SIG-M5 treated with dmso at 0.1 percent for 504 hours (cell line): ENCODE measurements at regions not wholly inside any gene's neighbourhood (a gene's known extent, or its start where the extent isn't known, plus 50 kb on each side); places are given as distances from the start of the nearest gene placed in this dataset.
"Not testable (repeated sequence)": the region's sequence is repeated elsewhere in the genome, so short reads cannot be mapped to it uniquely, and the experiment has no call there.

Experiments used
- DNase-seq: peaks from one replicate; lab custom pipeline; 2025; ENCODE audit not compliant: unreplicated experiment; lab: John Stamatoyannopoulos, UW

DNA sequence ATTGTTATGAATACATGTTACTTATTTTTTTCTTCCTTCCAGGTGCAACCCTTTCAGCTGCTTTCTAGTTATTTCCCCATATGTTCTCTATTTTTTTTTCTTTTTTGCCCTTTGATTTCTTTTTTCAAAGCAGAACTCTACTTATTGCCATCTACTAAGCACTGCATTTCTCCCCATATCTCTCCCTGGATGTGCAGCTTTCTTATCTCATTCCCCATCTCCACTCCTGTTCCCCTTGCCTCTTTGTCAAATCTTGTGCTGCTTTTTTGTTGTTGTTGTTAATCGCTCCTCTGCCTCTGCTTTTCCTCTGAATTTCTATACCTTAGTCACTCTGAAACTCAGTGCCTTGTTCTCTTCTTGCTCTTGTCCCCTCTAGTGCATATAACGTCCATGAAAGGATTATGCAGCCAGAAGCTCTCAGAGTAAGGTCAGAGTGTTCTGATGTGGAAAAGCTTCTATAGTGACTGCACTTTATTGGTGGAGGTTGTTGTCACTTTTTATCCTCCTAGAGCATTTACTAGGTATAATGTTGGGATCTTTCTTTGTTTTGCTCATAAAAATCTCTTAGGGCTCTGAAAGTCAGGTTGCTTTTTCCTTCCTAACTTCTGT is 51.1 kb upstream of the JADE1 start:
- no peak for DNase-seq

- no peak for DNase-seq
Observed at GRCh38 chr4:128757712-128758111, 51.8 kb upstream of the JADE1 start.

GRCh38 chr4:128751354-128751753 is 58.1 kb upstream of the JADE1 start:
- DNase-seq: no peak

- DNase-seq: not testable (repeated sequence)
Observed at GRCh38 chr4:128741748-128742147, 67.8 kb upstream of the JADE1 start.

- DNase-seq: no peak
Observed at GRCh38 chr4:128737098-128737513, 72.4 kb upstream of the JADE1 start.

- no peak for DNase-seq
Observed at GRCh38 chr4:128735714-128736113, 73.8 kb upstream of the JADE1 start.

- no peak for DNase-seq
Observed at GRCh38 chr4:128728190-128728589, 81.3 kb upstream of the JADE1 start.

- no peak for DNase-seq
Observed at GRCh38 chr4:128727658-128728057, 81.8 kb upstream of the JADE1 start.

DNA sequence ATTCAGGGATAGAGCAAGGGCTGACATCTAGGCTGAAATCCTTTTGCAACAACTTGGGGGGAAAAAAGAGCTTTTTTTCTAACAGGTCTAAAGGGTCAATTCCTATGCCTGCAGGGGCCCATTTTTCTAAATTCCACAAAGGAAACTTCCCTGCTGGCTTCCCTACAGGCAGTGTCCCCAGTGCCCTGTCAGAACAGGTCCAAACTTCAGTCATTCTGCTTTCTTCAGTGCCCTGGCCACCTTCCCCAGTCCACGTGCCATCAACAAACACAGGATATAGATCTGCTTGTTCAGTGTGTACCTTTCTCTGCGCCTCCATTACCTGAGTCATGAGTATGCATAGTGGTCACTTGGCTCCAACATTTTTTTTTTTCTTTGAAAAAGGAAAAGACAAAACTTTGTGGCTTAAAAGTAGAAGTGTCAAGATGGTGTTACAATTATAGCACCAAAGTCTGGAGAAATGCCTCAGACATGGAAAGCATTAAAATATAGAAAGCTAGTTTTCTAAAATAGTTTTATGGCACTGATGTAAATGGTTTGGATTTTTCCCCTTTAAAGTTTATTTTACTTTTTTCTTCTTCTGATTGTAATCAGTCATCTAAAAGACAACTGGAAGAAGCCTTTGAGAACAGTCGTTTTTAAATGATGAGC is 84.0 kb upstream of the JADE1 start:
- no peak for DNase-seq

- no peak for DNase-seq
Observed at GRCh38 chr4:128722911-128723310, 86.6 kb upstream of the JADE1 start.

GRCh38 chr4:128721896-128722295 is 87.6 kb upstream of the JADE1 start:
- no peak for DNase-seq

GRCh38 chr4:128720270-128720669 is 89.2 kb upstream of the JADE1 start:
- DNase-seq: no peak

DNA sequence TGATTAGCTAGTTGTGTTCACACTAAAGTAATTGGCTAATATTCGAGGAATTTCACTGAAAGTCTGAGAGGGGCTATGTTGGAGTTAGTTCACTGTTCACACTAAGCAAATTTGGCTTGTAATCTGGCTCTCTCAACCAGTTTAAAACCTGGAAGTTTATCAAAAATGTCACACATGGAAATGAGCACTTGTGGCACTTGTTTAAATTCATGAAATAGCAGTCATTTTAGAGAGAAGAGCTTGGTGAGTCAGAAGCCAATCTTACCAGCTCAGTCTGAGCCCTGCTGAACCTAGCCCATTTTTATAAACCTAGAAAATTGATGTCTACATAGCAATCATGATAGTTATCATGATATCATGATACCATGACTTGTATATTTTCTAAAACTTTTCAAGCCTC is 90.7 kb upstream of the JADE1 start:
- no peak for DNase-seq

DNA sequence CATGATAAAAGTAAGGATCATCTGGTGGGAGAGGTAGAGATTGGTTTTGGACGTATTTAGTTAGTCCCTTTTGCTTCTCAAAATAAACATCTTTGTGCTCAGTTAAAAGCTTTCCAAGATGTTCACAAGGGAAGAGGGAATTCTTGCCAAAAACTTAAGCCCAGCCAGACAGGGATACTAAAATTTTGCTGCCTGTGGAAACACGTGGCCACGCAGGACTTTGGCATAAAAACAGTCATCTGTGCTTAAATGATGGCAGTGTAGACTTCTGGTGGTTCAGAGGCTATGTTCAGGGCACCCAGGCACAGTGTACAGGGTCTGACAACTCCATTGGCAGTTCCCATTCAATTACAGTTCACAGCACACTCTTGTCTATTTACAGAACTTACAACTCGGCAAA is 93.2 kb upstream of the JADE1 start:
- DNase-seq: no peak

DNA sequence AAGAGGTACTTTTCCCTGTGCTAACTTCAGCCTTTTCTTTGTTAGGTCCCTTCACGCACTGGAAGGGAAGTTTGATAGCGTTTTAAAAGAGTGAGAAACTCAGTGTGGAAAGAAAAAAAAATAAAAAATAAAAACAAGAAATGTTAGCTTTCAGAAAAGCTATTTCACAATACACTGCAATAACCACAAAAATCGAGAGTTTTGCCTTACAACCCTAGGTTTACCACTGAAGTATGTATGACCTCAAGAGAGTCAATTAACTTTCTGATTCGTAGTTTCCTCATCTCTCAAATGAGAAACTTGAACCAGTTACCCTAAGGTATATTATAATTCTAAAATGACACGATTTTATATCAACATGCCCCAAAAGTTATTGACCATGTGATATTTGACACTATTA is 93.9 kb upstream of the JADE1 start:
- DNase-seq: peak; percentile 38

DNA sequence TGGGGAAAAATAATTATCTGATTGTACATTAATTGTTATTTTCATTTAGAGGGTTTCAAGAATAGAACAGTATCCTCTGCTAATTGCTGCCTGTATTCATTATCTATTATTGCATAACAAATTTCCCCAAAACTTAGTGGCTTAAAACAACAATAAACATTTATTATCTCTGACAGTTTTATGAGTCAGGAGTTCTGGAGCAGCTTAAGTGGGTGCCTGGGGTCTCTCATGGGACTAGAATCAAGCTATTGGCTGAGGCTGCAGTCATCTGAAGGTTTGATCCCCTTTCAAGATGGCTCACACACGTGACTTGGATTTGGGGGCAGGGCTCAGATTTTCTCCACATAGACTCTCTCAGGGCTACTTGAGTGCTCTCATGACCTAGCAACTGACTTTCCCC is 98.1 kb upstream of the JADE1 start:
- no peak for DNase-seq

- DNase-seq: no peak
Observed at GRCh38 chr4:128709268-128709667, 100.2 kb upstream of the JADE1 start.

DNA sequence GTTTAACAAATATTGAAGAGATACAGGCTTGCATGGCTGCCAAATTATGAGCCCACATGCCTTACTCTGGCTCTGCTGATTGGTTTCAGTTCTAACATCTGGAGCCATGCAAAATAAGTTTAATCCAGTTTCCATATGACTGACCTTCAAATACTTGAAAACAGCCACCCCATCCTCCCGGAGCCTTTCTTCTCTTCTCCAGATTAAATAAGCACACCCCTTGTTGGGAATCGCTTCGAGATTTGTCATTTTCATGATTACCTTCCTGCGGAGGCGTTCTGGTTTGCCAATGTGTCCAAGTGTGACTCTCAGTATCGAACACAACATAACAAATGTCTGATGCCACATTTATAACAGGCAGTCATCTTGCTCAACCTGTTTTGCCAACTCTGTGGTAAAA is 101.6 kb upstream of the JADE1 start:
- DNase-seq: no peak

- DNase-seq: no peak
Observed at GRCh38 chr4:128703948-128704347, 105.6 kb upstream of the JADE1 start.

DNA sequence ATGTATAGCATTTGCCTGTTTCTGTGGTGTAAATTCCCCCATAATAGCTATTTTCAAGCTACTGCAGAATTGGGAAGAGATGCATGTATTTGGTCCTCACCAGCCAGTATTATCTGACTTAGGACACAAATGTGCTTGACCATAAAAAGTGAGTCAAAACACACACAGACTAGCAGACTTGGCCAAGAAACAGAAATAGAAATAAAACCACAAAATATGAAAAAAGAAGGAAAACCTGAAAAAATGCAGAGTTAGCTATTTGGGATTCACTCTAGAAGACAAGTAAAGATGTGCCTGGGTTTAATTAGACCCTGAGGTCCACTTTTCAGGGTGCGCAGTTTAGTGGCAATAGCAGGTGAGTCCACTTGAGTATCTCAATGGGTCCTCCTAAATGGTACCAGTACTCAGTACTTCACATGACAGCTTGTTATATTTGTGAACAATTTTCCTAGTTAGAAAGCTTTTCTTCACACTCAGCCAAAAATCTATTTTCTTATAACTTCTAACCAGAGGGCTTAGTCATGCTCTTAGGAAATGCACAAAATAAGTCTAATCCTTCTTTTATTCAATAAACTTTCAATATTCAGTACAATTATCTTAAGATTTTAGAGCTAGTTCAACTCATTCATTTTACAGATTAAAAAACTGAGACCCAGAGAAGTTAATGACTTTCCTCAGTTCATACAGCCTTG is 108.7 kb upstream of the JADE1 start:
- no peak for DNase-seq

DNA sequence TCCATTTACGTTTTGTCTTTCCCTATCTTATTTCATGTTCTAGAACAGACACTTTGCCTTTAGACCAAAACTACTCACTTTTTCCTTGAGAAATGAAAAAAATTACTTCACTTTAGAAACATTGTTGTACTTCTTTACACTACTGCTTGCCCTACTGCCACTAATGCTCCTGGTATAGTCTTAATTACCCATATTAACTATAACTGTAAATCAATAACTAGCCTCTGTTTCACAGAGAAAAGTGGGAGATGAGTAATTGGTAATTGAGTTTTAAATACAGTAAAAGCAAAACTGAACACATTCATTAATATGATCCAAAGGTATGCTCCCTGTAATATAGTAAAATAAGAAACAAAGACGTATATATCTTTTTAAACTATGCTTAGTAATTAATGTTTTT is 111.1 kb upstream of the JADE1 start:
- DNase-seq: no peak

GRCh38 chr4:128697323-128697722 is 112.2 kb upstream of the JADE1 start:
- no peak for DNase-seq

DNA sequence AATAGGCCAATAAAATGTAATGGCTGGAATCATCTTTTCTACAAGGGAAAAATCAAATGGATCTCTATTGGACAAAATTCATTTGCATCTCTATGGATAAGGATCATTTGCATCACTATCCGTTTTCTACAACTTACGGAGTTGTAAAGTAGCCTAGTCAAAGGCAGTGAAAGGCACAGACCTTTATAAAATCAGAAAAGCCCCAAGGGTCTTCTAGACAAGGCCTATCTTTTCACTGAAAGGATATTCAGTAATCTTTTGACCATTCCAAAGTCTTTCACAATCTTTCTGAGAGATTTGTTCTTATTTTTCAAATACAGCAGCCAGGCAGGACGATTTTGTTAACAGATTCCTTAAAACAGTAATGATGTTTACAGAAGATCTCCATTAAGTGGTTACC is 119.5 kb upstream of the JADE1 start:
- DNase-seq: no peak
